Cardiac muscle cell (in vitro differentiated cells and primary cell): ENCODE measurements at regions not wholly inside any gene's neighbourhood (a gene's known extent, or its start where the extent isn't known, plus 50 kb on each side); places are given as distances from the start of the nearest gene placed in this dataset.

Experiments
- DNase-seq, 2 donors: peaks; one replicate each; pipeline versions ENCODE4 v3.0.0 to v3.0.0-alpha.2; 2010 to 2017; ENCODE audit warnings: low read depth in 1 of 2, low spot score in 1 of 2
- H3K27ac ChIP-seq: fragments of 200-600 bp; sonication (generic); 2 replicates; pipeline ENCODE4 v1.5.1; 2016
- H3K27me3 ChIP-seq: fragments of 200-600 bp; sonication (generic); 2 replicates; pipeline ENCODE4 v1.6.0; 2016; ENCODE audit warnings: control low read depth
- H3K36me3 ChIP-seq: fragments of 200-600 bp; sonication (generic); 2 replicates; pipeline ENCODE4 v1.5.1; 2016; ENCODE audit warnings: control low read depth
- H3K4me1 ChIP-seq: fragments of 200-600 bp; sonication (generic); 2 replicates; pipeline ENCODE4 v1.8.1; 2017; ENCODE audit warnings: low read depth, mild to moderate bottlenecking, mixed run types
- H3K4me3 ChIP-seq: fragments of 200-600 bp; sonication (generic); 2 replicates; pipeline ENCODE4 v1.5.1; 2016; ENCODE audit warnings: mild to moderate bottlenecking
- H3K9me3 ChIP-seq: fragments of 200-600 bp; sonication (generic); 2 replicates; pipeline ENCODE4 v1.5.1; 2017; ENCODE audit warnings: low read depth, mild to moderate bottlenecking, control low read depth
- TF ChIP-seq, protein P1 (sequence below): IDR thresholded peaks from 2 replicates; pipeline ENCODE4 v1.5.1; 2012; ENCODE audit warnings: low read depth, mild to moderate bottlenecking, low read length

DNA sequence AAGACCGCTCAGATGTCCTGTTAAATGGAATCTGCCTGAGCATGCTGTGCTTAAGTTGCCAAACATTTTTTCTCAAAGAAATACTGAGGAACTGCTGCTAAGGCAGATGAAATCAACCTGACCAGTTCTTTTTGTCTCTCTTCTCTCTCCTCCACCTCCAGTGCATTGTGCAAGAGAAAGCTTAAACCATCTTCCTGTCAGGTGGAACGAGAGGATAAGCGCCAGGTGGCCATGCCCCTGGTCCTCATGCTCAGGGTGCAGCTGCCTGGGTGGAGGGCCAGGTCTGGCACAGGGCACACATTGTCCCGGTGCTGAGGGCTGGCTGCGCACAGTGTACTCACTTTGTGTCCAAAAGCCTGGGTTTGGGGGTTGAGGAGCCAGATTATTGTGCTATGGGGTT lies 176.2 kb upstream of the TP63 start:
- Histone ChIP-seq H3K9me3 (no peaks in the 10 kb centered on the region), H3K27me3 (no peaks in the 10 kb centered on the region), H3K36me3 (no peaks in the 10 kb centered on the region), H3K27ac (no peak overlapping the region), H3K4me1 (peaks cover 3% of the 10 kb centered on the region), H3K4me3 (no peak overlapping the region)
- DNase-seq: no peak
- TF ChIP-seq, protein P1, sequence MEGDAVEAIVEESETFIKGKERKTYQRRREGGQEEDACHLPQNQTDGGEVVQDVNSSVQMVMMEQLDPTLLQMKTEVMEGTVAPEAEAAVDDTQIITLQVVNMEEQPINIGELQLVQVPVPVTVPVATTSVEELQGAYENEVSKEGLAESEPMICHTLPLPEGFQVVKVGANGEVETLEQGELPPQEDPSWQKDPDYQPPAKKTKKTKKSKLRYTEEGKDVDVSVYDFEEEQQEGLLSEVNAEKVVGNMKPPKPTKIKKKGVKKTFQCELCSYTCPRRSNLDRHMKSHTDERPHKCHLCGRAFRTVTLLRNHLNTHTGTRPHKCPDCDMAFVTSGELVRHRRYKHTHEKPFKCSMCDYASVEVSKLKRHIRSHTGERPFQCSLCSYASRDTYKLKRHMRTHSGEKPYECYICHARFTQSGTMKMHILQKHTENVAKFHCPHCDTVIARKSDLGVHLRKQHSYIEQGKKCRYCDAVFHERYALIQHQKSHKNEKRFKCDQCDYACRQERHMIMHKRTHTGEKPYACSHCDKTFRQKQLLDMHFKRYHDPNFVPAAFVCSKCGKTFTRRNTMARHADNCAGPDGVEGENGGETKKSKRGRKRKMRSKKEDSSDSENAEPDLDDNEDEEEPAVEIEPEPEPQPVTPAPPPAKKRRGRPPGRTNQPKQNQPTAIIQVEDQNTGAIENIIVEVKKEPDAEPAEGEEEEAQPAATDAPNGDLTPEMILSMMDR: no peak

DNA sequence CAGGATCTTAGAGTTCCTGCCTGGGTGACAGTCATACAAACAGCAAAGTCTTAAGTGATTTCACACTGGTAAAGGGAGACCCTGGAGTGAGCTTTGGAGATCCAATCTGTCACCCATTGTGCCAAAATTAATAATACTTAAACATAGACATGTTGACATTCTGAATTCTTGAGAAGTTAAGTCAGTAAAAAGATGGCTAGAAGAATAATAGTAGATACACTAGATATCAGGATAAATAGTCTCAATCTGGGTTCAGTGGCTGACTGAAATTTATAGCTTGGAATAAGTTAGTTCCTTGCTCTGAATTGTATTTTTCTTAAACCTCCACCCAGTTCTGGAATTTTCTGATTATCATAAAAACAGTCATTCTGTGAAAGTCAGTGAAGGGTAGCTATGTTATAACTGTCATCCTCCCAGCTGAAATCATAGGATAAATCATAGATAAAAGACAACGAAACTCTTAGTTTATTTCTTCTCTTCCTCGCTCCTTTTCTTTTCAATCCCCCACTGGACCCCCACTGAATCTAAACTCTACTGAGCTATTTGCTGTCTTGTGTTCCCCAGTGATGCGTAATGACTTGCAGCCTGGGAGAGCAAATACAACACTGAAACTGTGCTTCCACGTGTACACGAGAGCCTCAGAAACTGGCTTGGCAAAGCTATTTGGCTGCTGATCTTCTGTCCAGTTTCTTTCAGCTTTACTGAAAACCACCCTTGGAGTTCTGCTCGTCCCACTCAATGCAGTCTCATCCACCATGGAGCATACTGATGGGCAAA lies 175.4 kb upstream of the TP63 start:
- no peaks in the 10 kb centered on the region for H3K9me3 ChIP-seq
- H3K27me3 ChIP-seq: no peaks in the 10 kb centered on the region
- H3K36me3 ChIP-seq: no peaks in the 10 kb centered on the region
- TF ChIP-seq, protein P1: no peak
- no peak overlapping the region for H3K4me3 ChIP-seq
- H3K4me1 ChIP-seq: peaks cover 3% of the 10 kb centered on the region
- no peak overlapping the region for H3K27ac ChIP-seq
- DNase-seq: no peak

DNA sequence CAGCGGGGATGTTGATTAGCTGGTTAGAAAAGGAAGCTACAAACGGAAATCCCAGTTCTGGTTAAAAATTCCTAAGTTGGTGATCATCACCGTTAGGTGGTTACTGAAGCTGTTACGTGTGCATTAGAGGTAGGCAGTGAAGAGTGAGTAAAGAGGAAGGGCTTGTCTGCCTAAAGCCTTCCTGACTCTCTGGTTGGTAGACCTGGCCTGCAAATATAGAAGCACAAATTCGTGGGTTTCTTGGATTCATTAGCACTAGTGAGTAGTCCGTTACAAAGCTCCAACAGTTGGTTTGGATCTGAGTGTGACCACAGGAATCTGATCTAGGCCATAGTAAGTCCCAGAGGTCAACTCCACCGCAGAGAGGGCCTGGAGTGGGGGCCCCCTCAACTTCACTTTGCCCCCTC lies 174.0 kb upstream of the TP63 start:
- Histone ChIP-seq H3K9me3 (no peaks in the 10 kb centered on the region), H3K27ac (no peak overlapping the region), H3K4me3 (no peak overlapping the region), H3K36me3 (no peaks in the 10 kb centered on the region), H3K27me3 (no peaks in the 10 kb centered on the region), H3K4me1 (peaks cover 3% of the 10 kb centered on the region)
- TF ChIP-seq, protein P1: no peak
- peak in 1 of 2 donors; percentile 30 for DNase-seq

DNA sequence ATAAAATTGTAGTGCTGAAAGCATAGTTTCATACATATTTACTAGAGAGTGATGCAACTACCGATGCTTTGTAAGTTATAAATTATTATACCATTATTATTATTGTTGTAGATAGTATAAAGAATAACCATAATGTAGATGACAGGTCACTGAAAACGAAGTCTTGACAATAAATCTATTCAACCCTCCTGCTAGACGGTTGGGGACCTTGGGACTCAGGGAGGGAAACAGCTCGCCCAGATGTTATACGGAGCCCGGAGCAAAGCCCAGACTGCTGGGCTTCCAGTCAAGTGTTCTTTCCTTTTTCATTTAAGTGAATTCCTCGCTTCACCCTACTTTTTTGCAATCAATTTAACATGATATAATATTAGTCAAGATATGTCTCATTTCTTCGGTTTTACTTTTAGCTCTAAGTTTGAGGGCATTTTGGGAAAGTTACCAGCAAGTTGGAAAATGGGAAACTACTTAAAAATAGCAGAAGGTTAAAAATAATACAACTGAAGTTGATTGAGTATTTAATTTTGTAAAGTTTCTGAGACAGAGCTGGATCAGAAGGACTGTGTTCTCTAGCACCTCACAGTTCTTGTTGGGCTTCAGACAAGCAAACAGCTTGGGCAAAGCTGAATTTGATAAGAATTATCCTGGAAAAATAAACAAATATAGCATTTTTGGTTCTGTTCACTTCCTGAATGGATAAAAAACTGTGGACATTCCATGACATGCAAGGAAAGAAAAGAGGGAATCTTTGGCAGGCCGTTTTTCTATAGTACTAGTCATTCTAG lies 173.4 kb upstream of the TP63 start:
- H3K27ac ChIP-seq: no peak overlapping the region
- no peaks in the 10 kb centered on the region for H3K27me3 ChIP-seq
- no peak overlapping the region for H3K4me3 ChIP-seq
- no peaks in the 10 kb centered on the region for H3K9me3 ChIP-seq
- no peak for DNase-seq
- TF ChIP-seq, protein P1: no peak
- H3K4me1 ChIP-seq: peaks cover 3% of the 10 kb centered on the region
- no peaks in the 10 kb centered on the region for H3K36me3 ChIP-seq

DNA sequence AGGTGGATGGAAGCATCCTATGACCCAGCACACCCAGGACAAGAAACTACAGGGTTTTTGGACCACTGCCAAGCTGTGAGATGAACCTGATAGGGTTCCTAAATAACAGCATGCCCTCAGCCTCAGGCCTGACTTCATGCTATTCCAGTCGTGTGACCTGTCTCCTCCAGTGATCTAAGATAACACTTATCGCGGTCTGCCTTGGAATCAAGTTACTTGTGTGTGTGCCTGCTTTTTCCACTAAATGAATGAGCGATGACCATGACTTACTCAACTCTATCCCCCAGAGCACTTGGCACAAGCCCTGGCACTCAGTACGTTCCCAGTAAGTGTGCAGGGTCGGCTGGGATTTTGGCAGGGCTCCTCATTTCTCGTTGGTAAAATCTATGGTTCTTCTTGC lies 172.7 kb upstream of the TP63 start:
- peak; percentile 33 to 59 for DNase-seq

More for the DNA sequence above, 172.7 kb upstream of the TP63 start:
- Histone ChIP-seq H3K36me3 (no peaks in the 10 kb centered on the region), H3K4me1 (peaks cover 3% of the 10 kb centered on the region), H3K9me3 (no peaks in the 10 kb centered on the region), H3K27ac (no peak overlapping the region), H3K4me3 (no peak overlapping the region), H3K27me3 (no peaks in the 10 kb centered on the region)
- TF ChIP-seq, protein P1: no peak
